HEK293 (cell line): ENCODE measurements at regions not wholly inside any gene's neighbourhood (a gene's known extent, or its start where the extent isn't known, plus 50 kb on each side); places are given as distances from the start of the nearest gene placed in this dataset.
"Not testable (repeated sequence)": the region's sequence is repeated elsewhere in the genome, so short reads cannot be mapped to it uniquely, and the experiment has no call there.

Experiments
- CTCF ChIA-PET: fragments of 350-600 bp; formaldehyde crosslinking; extraction: SDS; loops from one replicate; lab custom pipeline; 2021; ENCODE audit warnings: antibody characterized with exemption; lab: Yijun Ruan, JAX
- POLR2A ChIA-PET: fragments of 300-600 bp; formaldehyde crosslinking; extraction: SDS; loops from one replicate; lab custom pipeline; 2020; ENCODE audit warnings: antibody characterized with exemption, inconsistent platforms; lab: Yijun Ruan, JAX
- H3K27ac ChIP-seq: fragments of 200-500 bp; sonication (Bioruptor generic); 2 replicates; pipeline ENCODE4 v1.5.1; 2014; ENCODE audit warnings: low read depth, low read length, control low read depth, inconsistent platforms; ENCODE audit errors: extremely low read depth
- H3K36me3 ChIP-seq, 2 experiments: fragments of 200-500 bp in 1 of 2; sonication (Bioruptor generic) in 1 of 2; 1 replicate in 1 of 2; 2 replicates in 1 of 2; pipeline ENCODE4 v1.5.1; 2014 to 2017; ENCODE audit warnings: inconsistent platforms in 2 of 2, low read length in 2 of 2; ENCODE audit not compliant: control insufficient read depth in 2 of 2, insufficient read depth in 1 of 2
- H3K4me1 ChIP-seq: fragments of 200-500 bp; sonication (Bioruptor generic); 2 replicates; pipeline ENCODE4 v1.5.1; 2014; ENCODE audit warnings: mild to moderate bottlenecking, low read length, inconsistent platforms; ENCODE audit not compliant: control insufficient read depth, insufficient read depth
- H3K4me3 ChIP-seq: 2 replicates; pipeline ENCODE4 v1.5.1; 2011; ENCODE audit warnings: low read depth, mild to moderate bottlenecking, control low read depth, low read length, moderate library complexity
- H3K9me3 ChIP-seq: fragments of 200-500 bp; sonication (Bioruptor generic); 2 replicates; pipeline ENCODE4 v1.5.1; 2014; ENCODE audit warnings: low read depth, low read length, inconsistent platforms; ENCODE audit not compliant: control insufficient read depth, insufficient read depth
- ZBTB11 ChIP-seq: fragments of 450-650 bp; formaldehyde crosslinking; conservative IDR thresholded peaks from 2 replicates; pipeline ENCODE4 v1.5.1; 2016; ENCODE audit warnings: low read depth, missing biosample characterization, missing genetic modification characterization
- ZBTB8A ChIP-seq: fragments of 450-650 bp; formaldehyde crosslinking; IDR thresholded peaks from 2 replicates; pipeline ENCODE4 v1.5.1; 2016; ENCODE audit warnings: missing biosample characterization, missing genetic modification characterization
- ZNF202 ChIP-seq: fragments of 450-650 bp; formaldehyde crosslinking; IDR thresholded peaks from 2 replicates; pipeline ENCODE4 v1.5.1; 2016; ENCODE audit warnings: missing biosample characterization, missing genetic modification characterization, borderline replicate concordance
- ZNF394 ChIP-seq: fragments of 450-650 bp; formaldehyde crosslinking; IDR thresholded peaks from 2 replicates; pipeline ENCODE4 v1.5.1; 2016; ENCODE audit warnings: missing biosample characterization, missing genetic modification characterization, mild to moderate bottlenecking, moderate library complexity, borderline replicate concordance
- ZNF426 ChIP-seq: fragments of 450-650 bp; formaldehyde crosslinking; IDR thresholded peaks from 2 replicates; pipeline ENCODE4 v1.5.1; 2017; ENCODE audit warnings: missing biosample characterization, missing genetic modification characterization, mild to moderate bottlenecking, inconsistent platforms, moderate library complexity
- ZNF433 ChIP-seq: fragments of 450-650 bp; formaldehyde crosslinking; IDR thresholded peaks from 2 replicates; pipeline ENCODE4 v1.5.1; 2016; ENCODE audit warnings: missing biosample characterization, missing genetic modification characterization, low read depth
- ZNF518A ChIP-seq: fragments of 450-650 bp; formaldehyde crosslinking; conservative IDR thresholded peaks from 2 replicates; pipeline ENCODE4 v1.5.1; 2016; ENCODE audit warnings: low read depth, missing biosample characterization, missing genetic modification characterization
- ZNF555 ChIP-seq: fragments of 450-650 bp; formaldehyde crosslinking; conservative IDR thresholded peaks from 2 replicates; pipeline ENCODE4 v1.5.1; 2017; ENCODE audit warnings: missing biosample characterization, mild to moderate bottlenecking, missing genetic modification characterization, inconsistent platforms
- ZNF560 ChIP-seq: fragments of 450-650 bp; formaldehyde crosslinking; IDR thresholded peaks from 2 replicates; pipeline ENCODE4 v1.5.1; 2017; ENCODE audit warnings: missing biosample characterization, missing genetic modification characterization, borderline replicate concordance
- ZNF623 ChIP-seq: fragments of 450-650 bp; formaldehyde crosslinking; IDR thresholded peaks from 2 replicates; pipeline ENCODE4 v1.5.1; 2016; ENCODE audit warnings: missing biosample characterization, missing genetic modification characterization
- ZNF654 ChIP-seq: fragments of 450-650 bp; formaldehyde crosslinking; IDR thresholded peaks from 2 replicates; pipeline ENCODE4 v1.5.1; 2016; ENCODE audit warnings: low read depth, missing biosample characterization, missing genetic modification characterization

DNA sequence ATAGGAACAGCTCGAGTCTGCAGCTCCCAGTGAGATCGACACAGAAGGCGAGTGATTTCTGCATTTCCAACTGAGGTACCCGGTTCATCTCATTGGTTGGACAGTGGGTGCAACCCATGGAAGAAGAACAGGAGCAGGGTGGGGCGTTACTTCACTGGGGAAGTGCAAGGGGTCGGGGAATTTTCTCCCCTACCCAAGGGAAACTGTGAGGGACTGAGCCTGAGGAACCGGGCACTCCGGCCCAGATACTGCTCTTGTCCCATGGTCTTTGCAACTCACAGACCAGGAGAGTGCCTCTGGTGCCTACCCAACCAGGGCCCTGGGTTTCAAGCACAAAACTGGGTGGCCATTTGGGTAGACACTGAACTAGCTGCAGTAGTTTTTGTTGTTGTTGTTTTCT is 307.1 kb downstream of the AMY1C start (continued):
- no peak for TF ChIP-seq ZNF560 (tag by site-specific recombination)
- TF ChIP-seq ZNF518A (tag by site-specific recombination): no peak

- H3K9me3 ChIP-seq, H3K27ac ChIP-seq, POLR2A ChIA-PET, H3K36me3 ChIP-seq, H3K4me1 ChIP-seq, H3K4me3 ChIP-seq: not testable (repeated sequence)
- CTCF ChIA-PET: interaction anchor here (0.7 kb wide), 1 partner anchor 17 kb away, joined by 3 read pairs; no protein-coding TSS in a partner anchor
Observed at GRCh38 chr1:104057219-104057898, 307.7 kb downstream of the AMY1C start.

GRCh38 chr1:104061637-104062036 is 311.9 kb downstream of the AMY1C start:
- H3K27ac ChIP-seq, H3K36me3 ChIP-seq, H3K4me3 ChIP-seq, POLR2A ChIA-PET, CTCF ChIA-PET, H3K4me1 ChIP-seq, H3K9me3 ChIP-seq: not testable (repeated sequence)
- TF ChIP-seq ZNF426 (tag by site-specific recombination): peak; percentile 61
- peak; percentile 37; the same call in 1 of the 2 replicates for TF ChIP-seq ZNF623 (tag by site-specific recombination)
- 0 out of 2 replicates have a peak, but pooled peaks have one; percentile 43 for TF ChIP-seq ZNF202
- peak; percentile 56 for TF ChIP-seq ZBTB11 (tag by site-specific recombination)
- 0 out of 2 replicates have a peak, but pooled peaks have one; percentile 8 for TF ChIP-seq ZNF654 (tag by site-specific recombination)
- TF ChIP-seq ZNF394 (tag by site-specific recombination): peak; percentile 58; the same call in 1 of the 2 replicates
- TF ChIP-seq ZNF555: peak; percentile 55
- TF ChIP-seq ZNF518A (tag by site-specific recombination): peak; percentile 65; the same call in 1 of the 2 replicates
- TF ChIP-seq ZBTB8A (tag by site-specific recombination): peak; percentile 41; the same call in 1 of the 2 replicates
- TF ChIP-seq ZNF560 (tag by site-specific recombination): 0 out of 2 replicates have a peak, but pooled peaks have one; percentile 26
- TF ChIP-seq ZNF433: 0 out of 2 replicates have a peak, but pooled peaks have one; percentile 20
